ENCODE measurements at regions not wholly inside any gene's neighbourhood (a gene's known extent, or its start where the extent isn't known, plus 50 kb on each side); places are given as distances from the start of the nearest gene placed in this dataset.

DNA sequence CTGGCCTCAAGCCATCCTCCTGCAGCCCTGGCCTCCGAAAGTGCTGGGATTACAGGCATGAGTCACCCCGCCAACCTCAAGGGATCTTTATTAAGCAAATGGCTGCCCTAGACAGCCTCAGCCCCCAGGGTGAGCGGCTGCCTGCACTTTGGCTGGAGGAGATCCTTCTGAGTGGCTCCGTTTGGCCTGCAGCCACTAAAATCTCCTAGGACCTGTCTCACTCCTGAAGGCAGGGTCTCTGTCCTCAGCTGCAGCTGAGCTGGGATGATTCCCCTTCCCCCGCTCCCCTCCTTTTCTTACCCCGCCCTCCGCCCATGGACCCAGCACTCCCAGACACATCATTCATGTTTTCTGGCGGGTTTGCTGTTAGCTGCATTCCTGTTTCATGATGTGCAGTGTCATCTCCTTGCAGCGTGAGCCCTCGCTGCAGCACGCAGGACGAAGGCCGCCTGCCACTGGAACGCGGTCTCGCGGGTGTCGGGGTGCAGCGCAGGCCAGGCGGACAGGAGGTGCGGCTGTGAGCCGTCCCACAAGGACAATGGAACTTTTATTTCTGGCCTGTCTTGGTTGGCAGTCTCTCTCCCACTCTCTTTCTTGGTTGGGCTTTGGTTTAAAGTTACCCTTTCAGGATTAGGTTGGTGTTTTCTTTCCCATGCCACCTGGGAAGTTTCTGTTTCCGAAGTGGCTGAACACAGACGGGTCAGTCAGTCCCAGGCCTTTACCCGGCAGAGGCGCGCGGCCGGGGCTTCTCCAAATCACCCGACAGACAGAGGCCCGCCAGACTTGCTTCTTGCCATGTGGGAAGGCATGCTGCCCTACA, 137.1 kb downstream of the FOXD1 start:
- no peak for DNase-seq

DNA sequence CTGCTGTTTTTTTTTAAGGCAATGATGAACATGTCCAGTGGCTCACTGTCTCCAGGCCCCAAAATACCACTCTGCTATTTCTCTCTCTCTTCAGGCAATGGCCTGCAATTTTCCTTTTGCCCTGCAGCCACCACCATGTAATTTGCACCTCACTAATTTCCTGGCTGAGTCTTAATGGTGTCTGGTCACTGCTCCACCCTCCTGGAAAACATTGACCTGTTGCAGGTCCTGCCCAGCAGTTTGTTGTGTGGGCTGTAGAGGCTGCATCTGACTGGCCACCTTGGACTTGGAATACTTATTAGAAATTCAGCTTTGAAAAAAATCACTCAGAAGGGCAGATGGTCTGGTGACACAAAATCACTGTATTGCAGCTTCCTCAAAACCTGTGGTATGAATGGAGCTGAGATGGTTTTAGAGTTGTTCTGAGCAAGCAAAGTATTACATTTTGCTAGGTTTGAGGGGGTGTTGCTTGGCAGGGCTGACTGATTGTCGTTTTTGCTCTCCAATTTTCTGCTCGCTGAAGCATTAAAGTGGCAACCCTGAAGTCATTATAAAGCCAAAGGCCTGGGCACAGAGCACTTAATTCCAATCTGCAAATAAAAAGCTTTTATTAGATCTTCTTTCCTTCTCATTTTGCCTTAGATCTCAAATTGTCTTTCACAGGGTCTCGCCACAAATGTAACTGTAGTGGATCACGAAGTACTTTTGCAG, 134.8 kb downstream of the TMEM174 start:
- DNase-seq: peak in 1 of 56 donors; percentile 2

DNA sequence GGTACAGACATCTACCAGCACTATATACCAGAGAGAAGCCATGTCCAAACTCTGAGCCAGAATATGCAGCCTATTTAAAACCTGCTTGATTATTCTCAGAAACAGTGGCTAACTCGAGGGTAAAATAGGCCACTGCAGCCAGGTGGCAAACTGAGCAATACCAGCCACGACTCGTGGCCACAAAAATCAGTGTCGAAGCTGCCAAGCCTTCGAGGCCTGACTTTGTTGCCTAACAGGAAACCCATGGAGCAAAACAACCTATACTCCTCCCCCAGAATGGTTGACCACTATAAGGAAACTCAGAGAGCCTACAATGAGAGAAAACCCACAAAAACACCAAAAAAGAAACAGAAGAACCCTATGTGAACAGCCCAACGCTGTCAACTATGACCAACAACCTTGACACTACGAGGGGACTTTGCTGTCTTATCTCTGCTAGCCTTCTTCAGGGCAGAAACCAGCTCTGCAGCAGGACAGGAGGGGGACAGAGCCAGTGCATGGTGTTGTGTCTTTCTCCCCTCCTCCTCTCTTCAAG, 133.8 kb downstream of the TMEM174 start:
- DNase-seq: no peak

DNA sequence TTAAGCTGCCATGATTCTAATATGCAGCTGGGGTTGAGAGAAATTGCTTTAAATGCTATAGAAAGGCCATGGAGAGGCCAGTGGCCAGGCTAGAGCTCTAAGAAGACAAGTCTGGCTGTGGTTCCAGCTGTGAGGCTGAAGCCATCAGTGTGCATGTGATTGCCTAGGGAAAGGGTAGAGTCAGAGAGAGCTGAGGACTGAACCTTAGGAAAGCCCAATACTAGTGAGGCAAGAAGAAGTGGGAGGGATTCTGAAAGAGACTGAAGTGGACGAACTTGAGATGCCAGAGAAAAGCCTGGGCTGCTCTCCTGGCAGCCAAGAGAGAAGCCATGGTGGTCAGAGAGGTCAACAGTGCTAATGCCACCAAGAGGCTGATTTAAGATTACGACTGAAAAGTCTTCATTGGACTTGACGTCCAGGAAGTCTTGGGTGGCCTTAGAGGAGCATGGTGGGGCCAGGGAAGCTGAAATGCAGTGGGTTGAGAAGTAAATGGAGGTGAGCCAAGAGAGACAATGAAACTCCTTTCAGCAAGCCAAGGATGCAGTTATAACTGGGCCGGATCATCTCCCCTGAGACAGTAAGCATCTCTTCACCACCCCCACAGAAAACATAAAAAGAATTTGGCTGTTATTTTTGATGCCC, 133.2 kb downstream of the TMEM174 start:
- no peak for DNase-seq

DNA sequence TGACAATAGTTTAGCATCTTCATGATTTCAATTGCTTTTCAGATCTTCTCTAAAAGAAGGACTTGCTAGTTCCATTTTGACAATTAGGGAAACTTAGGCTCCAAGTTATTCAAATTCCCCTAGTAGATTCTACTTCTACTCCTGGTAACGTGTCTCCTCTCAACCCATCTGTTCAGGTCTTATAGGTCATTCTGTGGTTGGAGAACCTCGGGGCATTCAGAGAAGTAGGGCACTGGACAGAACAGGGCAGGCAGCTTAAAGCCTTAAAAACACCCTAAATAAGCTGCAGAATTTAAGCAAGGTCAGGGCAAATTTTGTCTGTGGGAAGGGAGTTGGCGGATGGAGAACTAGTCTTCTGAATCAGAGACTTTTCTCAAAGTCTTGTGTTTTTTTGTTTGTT, 132.4 kb downstream of the TMEM174 start:
- DNase-seq: no peak

DNA sequence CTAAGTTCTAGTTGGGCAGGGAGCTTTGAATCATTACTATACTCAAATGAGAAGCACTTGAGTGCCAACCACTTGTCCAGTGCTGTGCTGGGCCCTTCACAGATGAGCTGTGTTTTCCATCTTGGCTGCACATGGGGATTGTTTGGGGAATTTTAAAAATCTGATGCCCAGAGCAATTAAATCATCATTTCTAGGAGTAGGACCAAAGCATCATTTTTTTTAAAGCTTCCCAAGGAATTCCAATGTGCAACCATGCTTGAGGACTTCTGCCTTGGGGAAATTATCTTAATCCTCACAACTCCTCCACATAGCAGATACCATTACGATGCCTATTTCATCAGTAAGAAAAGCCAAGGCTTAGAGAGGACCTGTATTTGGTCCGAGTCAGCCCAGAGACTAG, 131.4 kb downstream of the TMEM174 start:
- no peak for DNase-seq

DNA sequence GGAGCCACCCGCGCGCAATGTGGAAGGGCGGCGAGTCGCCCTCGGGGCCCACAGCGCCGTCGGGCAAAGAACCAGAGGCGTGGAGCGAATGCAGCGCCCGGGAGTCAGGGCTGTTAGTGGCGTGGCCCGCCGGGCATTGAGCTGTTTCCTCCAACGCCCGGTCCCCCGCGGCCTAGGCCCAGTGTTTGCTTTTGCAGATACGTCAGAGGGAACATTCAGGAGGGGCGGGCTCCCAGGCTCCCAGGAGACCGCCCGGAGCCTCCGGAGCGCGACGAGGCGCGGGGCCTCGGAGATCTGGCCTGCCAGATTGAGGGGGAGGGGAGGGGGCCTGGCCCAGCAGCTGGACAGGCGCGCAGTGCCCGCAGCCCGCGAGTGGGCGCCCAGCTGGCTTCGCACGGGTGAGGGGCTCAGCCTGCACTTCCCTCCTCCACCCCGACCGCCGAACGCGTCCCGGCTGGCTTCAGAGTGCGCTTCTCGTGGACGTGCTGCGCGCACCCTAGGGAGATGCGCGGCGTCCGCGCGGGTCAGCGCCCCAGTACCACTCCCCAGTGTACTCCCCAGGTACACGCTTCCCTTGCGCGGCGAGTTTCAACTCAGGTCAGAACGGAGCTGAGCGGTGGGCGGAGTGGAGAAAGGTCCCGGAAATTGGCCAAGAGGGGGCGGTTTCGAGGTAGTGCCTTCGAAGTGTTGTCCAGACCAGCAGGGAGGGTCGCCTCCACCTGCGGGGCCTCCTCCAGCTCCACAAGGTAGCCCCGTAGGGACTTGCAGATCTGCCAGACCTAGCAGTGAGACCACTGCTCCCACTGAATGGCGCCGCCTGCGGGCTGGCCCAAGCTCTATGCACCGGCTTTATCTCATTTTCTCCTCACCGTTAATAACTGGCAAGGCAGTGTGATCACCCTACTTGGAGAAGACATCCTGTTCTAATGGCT, 130.4 kb downstream of the TMEM174 start:
- no peak for DNase-seq

DNA sequence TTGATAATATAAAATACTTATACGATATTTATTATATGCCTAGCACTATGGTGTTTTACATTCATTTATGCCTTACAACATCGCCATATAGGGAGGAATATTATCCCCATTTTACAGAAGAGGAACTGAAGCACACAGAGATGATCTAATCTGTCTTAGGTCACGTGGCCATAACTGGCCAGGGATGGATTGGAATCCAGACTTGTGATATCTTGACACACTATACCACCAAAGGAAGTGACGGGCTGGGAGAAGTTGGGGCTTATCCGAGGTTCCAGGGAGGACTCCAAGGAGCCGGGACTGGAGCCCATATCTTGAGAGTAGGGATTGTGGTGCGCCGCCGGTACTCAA, 129.8 kb downstream of the TMEM174 start:
- DNase-seq: no peak

DNA sequence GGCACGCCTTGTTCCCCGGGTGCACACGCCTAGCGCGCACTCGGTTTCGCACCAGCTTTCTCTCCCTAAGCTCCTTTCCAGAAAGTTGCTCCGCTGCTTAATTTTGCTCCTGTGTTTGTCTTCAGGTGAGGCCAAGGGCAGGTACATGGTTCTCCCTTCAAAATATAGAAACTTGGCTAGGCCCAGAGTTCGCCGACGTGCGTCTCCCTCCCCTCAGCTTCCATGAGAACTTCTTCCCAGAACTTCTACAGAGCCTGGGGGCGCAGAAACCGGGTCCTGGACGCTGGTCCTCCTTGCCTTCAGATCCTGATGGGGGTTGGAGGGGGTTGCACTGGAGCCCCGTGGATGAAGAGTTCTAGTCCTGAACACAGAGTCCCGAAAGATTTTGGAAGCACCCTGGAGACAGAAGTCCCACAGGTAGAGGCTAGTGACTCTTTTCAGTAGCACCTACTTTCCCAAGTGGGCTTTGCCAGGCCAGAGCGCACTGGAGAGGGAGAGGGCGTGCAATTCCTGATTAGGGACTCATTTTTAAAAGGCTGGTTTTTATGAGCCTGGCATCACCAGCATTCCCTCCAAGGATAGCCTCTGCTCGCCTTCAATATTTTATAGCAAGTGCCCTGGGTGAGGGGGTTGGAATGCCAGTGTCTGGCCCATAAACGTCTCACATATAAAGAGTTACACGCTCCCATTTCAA, 128.4 kb downstream of the TMEM174 start:
- no peak for DNase-seq

DNA sequence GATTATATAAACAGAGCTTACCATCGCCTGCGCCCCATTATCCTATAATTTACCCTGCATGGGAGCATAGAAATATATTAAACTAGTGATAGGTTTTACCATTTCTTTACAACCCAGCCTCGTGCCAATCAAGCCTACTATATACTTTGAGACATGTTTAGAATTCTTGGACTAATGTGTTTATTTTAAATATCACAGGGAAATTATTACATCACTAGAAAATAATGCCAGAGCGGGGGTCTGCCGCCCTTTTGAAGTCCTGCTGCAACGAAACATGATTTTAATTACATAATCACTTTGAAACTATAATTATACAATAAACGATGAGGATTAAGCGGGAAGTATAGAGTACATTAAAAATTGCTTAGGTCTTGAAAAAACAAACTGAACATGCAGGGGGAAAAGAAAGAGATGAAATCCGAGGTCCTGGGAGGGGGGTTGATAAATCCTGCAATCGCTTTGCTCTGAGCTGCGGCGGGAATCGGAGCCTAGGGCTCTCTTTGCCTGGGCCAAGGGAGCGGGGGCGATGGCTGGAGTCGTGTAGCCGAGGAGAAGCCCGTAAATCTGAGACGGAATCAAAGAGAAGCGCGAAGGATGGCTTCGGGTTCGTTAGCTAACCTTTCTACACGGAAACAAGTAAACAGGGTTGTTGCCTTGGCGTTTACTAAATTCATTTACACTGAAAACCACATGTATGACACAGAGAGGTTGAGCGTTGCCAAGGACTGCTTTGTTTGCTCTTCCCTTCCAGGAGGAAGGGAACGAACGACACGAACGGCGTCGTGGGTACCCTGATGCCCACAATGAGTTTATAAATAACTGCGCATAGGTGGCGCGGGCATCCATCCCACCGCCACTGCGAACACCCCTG, 127.6 kb downstream of the TMEM174 start:
- no peak for DNase-seq

DNA sequence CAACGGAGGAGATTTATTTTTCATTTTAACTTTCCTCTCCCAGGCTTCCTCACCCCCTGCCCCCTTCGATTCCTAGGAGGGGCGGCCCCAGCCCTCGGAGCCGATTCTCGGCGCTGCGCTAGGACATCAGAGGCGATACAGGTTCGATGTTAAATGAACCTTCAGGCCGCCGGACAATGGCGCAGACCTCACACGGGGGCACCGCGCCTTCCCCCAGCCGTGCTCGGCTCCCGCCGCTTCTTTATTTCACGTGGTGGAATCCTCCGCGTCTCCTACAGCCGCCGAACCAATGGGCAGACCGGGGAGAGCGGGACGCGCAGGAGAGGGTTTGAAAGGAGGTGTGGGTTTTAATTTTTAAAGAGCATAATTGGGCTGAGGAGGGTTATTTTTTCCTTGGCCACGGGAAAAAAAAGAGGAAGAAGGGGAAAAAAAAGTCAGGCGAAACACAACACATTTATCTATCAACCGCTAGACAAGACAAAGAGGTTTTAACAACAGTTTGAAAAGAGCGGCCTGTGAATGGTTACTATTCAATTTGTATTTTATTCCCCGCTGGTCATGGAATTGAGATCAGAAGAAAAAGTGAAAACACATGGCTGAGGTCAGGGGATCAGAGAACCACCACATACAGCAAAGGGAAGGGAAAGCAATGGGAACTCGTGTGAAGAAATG, 126.8 kb downstream of the TMEM174 start:
- no peak for DNase-seq

DNA sequence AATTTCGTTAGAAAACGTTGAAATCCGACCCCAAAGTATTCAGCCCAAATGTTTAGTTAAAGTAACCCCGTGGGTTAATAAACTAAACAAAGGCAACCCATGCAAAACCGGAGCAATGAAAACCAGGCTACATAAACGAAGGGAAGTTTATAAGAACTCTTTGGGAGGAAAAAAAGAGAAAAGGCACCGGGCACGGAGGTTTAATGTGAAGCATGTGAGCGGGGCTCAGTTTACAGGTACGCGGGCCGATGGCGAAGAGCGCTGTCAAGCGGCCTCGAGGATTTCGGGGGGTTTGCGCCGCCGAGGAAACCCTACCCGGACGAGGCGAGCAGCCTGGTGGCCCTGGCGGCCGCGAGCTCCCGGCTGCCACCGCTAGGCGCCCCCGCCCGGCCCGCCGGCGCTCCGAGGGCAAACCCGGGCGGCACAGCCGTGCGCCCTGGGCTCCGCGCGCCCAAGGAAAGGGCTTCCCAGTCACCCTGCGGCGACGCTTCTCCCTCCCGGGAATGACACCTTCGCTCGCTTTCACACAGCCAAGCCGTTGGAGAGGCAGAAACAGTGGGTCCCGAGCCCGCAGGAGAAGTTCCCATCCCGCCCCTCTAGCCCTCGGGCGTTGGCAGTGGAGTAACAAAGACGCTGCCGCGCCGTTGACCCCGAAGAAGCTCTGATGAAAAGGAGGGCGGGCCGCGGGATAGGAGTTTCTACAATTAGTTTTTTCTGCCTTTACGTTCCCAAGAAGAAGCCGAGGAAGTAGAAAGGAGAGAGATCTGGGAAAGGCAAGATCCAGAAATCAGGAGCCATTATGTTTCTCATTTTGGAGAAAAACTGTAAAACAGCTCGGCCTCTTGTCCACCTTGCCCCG, 126.0 kb downstream of the TMEM174 start:
- no peak for DNase-seq

DNA sequence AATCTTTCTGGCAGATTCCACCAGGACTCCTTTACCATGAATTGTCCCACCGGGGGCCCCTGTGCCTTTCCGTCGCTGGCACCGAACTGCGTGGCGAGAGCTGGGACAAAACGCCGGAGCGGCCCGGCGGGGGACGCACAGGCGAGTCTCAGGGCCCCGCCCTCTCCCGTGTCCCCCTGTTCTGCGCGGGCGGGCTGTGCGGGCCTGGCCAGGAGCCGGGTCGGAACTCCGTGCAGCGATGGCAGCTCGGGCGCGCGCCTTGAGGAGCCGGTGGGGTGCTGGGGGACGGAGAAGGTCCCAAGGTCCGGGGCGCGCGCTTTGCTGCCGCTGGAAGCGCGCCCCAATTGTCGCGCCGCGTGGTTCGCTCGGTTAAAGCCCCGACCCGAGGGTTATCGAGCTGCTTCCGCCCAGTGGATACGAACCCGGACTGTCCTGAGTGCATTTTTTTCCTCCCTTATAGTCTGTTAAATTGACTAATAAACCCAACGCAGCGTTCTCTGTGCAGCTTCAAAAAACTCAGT, 125.3 kb downstream of the TMEM174 start:
- no peak for DNase-seq

DNA sequence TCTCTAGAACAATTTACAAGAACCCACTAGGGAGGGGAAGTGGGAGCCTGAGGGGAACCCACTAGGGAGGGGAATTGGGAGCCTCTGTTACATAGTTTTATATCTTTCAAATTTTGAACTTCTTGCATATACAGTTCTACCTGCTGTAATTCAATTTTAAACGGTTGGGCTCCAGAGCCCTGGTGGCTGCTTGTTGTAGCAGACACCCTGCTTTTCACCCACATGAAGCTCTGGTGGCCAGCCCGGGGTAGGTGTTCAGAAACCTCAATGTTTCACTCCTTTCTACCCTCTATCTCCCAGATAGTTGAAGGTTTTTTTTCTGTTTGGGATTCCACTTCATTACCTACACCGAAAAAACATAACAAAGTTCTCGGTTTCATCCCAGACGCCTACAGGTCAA, 124.4 kb downstream of the TMEM174 start:
- DNase-seq: no peak

DNA sequence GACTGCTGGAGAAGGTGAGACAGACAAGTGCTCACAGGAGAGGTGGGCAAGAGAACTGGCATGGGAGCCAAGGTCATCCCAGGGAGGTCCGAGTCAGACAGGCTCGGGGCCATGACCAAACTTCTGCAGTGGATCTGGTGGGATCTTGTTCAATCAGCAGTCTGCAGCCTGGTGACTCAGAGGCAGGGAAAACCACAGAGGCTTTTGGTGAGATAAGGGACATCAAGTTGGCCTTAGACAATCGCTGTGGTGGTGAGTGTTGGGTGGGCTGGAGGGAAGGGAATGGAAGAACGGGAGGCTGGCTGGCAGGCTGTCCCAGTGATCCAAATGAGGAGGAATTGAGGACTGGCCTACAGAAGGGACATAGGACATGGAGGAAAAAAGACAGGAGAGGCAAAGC, 123.8 kb downstream of the TMEM174 start:
- DNase-seq: no peak

DNA sequence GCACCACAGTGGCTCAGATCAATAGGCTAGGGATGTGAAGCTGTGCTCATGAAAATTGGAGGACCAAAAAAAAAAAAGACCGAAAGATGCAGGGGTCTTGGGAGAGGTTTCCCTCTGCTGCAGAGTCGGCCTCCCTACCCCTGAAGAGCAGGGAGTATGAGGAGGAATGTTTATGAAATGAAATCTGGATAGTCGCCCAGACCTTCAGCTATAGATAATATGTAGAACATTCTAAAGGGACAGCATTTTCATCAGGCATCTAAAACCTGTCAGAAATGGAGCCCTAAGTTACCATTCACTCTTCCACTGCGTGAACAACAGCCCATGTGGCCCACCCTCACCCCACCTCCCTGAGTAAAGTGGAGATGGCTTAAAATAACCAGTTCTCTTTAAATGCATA, 122.9 kb downstream of the TMEM174 start:
- no peak for DNase-seq

DNA sequence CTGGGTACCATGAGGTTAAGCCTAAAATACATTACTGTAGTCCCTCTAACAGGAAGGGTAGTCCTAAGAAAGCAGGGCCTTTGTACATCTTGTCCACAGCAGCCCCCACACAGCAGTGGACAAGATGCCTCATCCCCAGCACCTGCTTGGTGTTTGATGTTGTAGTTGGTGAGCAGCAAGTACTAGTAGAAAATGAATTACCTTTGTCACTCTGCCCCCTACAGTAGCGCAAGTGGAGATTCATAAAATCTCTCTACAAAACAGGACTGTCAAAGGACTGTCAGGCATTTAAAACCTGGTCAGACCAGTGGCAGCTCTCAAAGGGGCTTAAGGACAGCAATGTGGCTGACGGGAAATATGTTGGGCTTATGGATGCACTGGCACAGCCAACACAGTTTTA, 122.5 kb downstream of the TMEM174 start:
- DNase-seq: no peak
